GM12878 (cell line): ENCODE measurements at regions not wholly inside any gene's neighbourhood (a gene's known extent, or its start where the extent isn't known, plus 50 kb on each side); places are given as distances from the start of the nearest gene placed in this dataset.

Experiments used
- ATAC-seq: fragments of 200-7000 bp; cut with Tn5 transposase; 3 replicates; pipeline ENCODE4 v1.9.1; 2020; ENCODE audit warnings: mild to moderate bottlenecking, moderate library complexity
- BruUV-seq: library from RNA; stranded (reverse); fragments of 400-500 nt; replicated peaks from 2 replicates; lab custom pipeline; 2021; lab: Mats Ljungman, UMichigan
- CTCF ChIA-PET: fragments of 300-600 bp; sonication (Branson Sonifier 250); formaldehyde crosslinking; extraction: SDS; loops from one replicate; lab custom pipeline; 2021; ENCODE audit warnings: inconsistent platforms; lab: Yijun Ruan, JAX
- POLR2A ChIA-PET: fragments of 350-600 bp; formaldehyde crosslinking; extraction: SDS; loops from one replicate; lab custom pipeline; 2021; ENCODE audit warnings: inconsistent platforms; lab: Charles Lee
- RAD21 ChIA-PET: fragments of 300-600 bp; sonication (Branson Sonifier 250); formaldehyde crosslinking; loops from one replicate; lab custom pipeline; 2023; ENCODE audit warnings: antibody characterized with exemption; ENCODE audit not compliant: unreplicated experiment; lab: Charles Lee
- SMC1A ChIA-PET: fragments of 300-600 bp; sonication (Branson Sonifier 250); formaldehyde crosslinking; loops from one replicate; lab custom pipeline; 2023; ENCODE audit not compliant: unreplicated experiment, uncharacterized antibody; lab: Charles Lee
- DNase-seq: peaks from one replicate; pipeline ENCODE4 v3.0.0-alpha.2; 2011; ENCODE audit warnings: low read depth, low spot score
- FAIRE-seq: peaks from 3 replicates; lab custom pipeline; 2011; peaks lifted over from hg19 to GRCh38; lab: Jason Lieb, UNC
- H2AFZ ChIP-seq: 2 replicates; pipeline ENCODE4 v1.6.0; 2011; ENCODE audit warnings: low read depth, low read length, control low read depth; ENCODE audit not compliant: control insufficient read depth
- H3K27ac ChIP-seq: 2 replicates; pipeline ENCODE4 v1.5.1; 2011; ENCODE audit warnings: control low read depth; ENCODE audit not compliant: control insufficient read depth, insufficient read depth
- H3K27me3 ChIP-seq, 2 experiments: replicated peaks in 1 of 2; 2 replicates each; pipeline versions ENCODE4 v1.6.0 to v1.6.1; 2011; ENCODE audit warnings: low read length in 1 of 2; ENCODE audit not compliant: control insufficient read depth in 2 of 2, insufficient read depth in 2 of 2
- H3K36me3 ChIP-seq, 2 experiments: 2 replicates each; pipeline ENCODE4 v1.5.1; 2011; ENCODE audit warnings: low read length in 1 of 2; ENCODE audit not compliant: control insufficient read depth in 2 of 2, insufficient read depth in 2 of 2
- H3K4me1 ChIP-seq: 2 replicates; pipeline ENCODE4 v1.6.1; 2011; ENCODE audit warnings: mild to moderate bottlenecking, low read length, moderate library complexity, mixed read lengths; ENCODE audit not compliant: control insufficient read depth, insufficient read depth
- H3K4me2 ChIP-seq: 2 replicates; pipeline ENCODE4 v1.6.0; 2011; ENCODE audit warnings: control low read depth; ENCODE audit not compliant: control insufficient read depth, insufficient read depth
- H3K4me3 ChIP-seq: fragments of 200-600 bp; sonication (generic); 2 replicates; pipeline ENCODE4 v1.5.1; 2016
- H3K79me2 ChIP-seq: 2 replicates; pipeline ENCODE4 v1.6.0; 2011; ENCODE audit warnings: low read length; ENCODE audit not compliant: control insufficient read depth, insufficient read depth
- H3K9ac ChIP-seq: 2 replicates; pipeline ENCODE4 v1.8.0; 2011; ENCODE audit warnings: low read length, control low read depth, mixed read lengths; ENCODE audit not compliant: control insufficient read depth, insufficient read depth
- H3K9me3 ChIP-seq: replicated peaks from 3 replicates; pipeline ENCODE4 v1.5.1; 2011; ENCODE audit warnings: mild to moderate bottlenecking, low read length; ENCODE audit not compliant: control insufficient read depth, insufficient read depth
- H4K20me1 ChIP-seq: 2 replicates; pipeline ENCODE4 v1.6.0; 2011; ENCODE audit not compliant: control insufficient read depth, insufficient read depth
- CHD4 ChIP-seq: fragments of 200-600 bp; sonication (generic); IDR thresholded peaks from 2 replicates; pipeline ENCODE4 v1.6.1; 2016; ENCODE audit warnings: mild to moderate bottlenecking
- FOXK2 ChIP-seq: fragments of 450-650 bp; IDR thresholded peaks from 2 replicates; pipeline ENCODE4 v1.6.1; 2017; ENCODE audit warnings: mild to moderate bottlenecking, moderate library complexity
- KAT2A ChIP-seq: conservative IDR thresholded peaks from 2 replicates; pipeline ENCODE4 v1.6.1; 2011; ENCODE audit warnings: low read depth, low read length; ENCODE audit not compliant: control insufficient read depth
- NFXL1 ChIP-seq: fragments of 450-650 bp; IDR thresholded peaks from 2 replicates; pipeline ENCODE4 v1.6.1; 2017; ENCODE audit warnings: antibody characterized with exemption, mild to moderate bottlenecking, borderline replicate concordance
- RAD51 ChIP-seq: fragments of 450-650 bp; IDR thresholded peaks from 2 replicates; pipeline ENCODE4 v1.6.1; 2016; ENCODE audit warnings: moderate library complexity, mild to moderate bottlenecking, inconsistent platforms
- RB1 ChIP-seq: fragments of 450-650 bp; formaldehyde crosslinking; IDR thresholded peaks from 2 replicates; pipeline ENCODE4 v1.6.1; 2017; ENCODE audit warnings: mild to moderate bottlenecking, borderline replicate concordance
- REST ChIP-seq: IDR thresholded peaks from 2 replicates; pipeline ENCODE4 v1.6.1; 2012; ENCODE audit warnings: mild to moderate bottlenecking, low read depth, low read length
- SMAD5 ChIP-seq: IDR thresholded peaks from 2 replicates; pipeline ENCODE4 v1.6.1; 2016; ENCODE audit warnings: antibody characterized with exemption, low read depth
- STAT1 ChIP-seq: fragments of 450-650 bp; conservative IDR thresholded peaks from 2 replicates; pipeline ENCODE4 v1.6.1; 2014; ENCODE audit warnings: antibody characterized with exemption, mild to moderate bottlenecking
- TAF1 ChIP-seq: IDR thresholded peaks from 2 replicates; pipeline ENCODE4 v1.6.1; 2011; ENCODE audit warnings: mild to moderate bottlenecking, low read depth, low read length, borderline replicate concordance
- WRNIP1 ChIP-seq: IDR thresholded peaks from 2 replicates; pipeline ENCODE4 v1.6.1; 2011; ENCODE audit warnings: low read depth, low read length, improper control_type of control experiment, borderline replicate concordance
- ZNF622 ChIP-seq: fragments of 450-650 bp; IDR thresholded peaks from 2 replicates; pipeline ENCODE4 v1.6.1; 2017; ENCODE audit warnings: mild to moderate bottlenecking, inconsistent platforms
- WGBS: methylation state at CpG from one replicate; pipeline ENCODE4 v1.1.6; 2016; ENCODE audit warnings: low lambda C conversion rate; ENCODE audit not compliant: insufficient replicate concordance, insufficient coverage; ENCODE audit errors: missing lambda C conversion rate; 5-methylcytosine and 5-hydroxymethylcytosine counted together
- in situ Hi-C: fragments of 300-500 bp; cut with MboI; formaldehyde crosslinking; loops from 9 replicates; pipeline ENCODE4 v1.14.3; 2018; ENCODE audit warnings: mixed read lengths
- intact Hi-C: fragments of 100-400 bp; cut with micrococcal nuclease; formaldehyde crosslinking; loops from one replicate; pipeline ENCODE4 v1.14.2; 2022; ENCODE audit not compliant: unreplicated experiment
- TF ChIP-seq, protein P1 (sequence below): fragments of 450-650 bp; IDR thresholded peaks from 2 replicates; pipeline ENCODE4 v1.6.1; 2018; ENCODE audit warnings: borderline replicate concordance, mild to moderate bottlenecking; ENCODE audit not compliant: partially characterized antibody

DNA sequence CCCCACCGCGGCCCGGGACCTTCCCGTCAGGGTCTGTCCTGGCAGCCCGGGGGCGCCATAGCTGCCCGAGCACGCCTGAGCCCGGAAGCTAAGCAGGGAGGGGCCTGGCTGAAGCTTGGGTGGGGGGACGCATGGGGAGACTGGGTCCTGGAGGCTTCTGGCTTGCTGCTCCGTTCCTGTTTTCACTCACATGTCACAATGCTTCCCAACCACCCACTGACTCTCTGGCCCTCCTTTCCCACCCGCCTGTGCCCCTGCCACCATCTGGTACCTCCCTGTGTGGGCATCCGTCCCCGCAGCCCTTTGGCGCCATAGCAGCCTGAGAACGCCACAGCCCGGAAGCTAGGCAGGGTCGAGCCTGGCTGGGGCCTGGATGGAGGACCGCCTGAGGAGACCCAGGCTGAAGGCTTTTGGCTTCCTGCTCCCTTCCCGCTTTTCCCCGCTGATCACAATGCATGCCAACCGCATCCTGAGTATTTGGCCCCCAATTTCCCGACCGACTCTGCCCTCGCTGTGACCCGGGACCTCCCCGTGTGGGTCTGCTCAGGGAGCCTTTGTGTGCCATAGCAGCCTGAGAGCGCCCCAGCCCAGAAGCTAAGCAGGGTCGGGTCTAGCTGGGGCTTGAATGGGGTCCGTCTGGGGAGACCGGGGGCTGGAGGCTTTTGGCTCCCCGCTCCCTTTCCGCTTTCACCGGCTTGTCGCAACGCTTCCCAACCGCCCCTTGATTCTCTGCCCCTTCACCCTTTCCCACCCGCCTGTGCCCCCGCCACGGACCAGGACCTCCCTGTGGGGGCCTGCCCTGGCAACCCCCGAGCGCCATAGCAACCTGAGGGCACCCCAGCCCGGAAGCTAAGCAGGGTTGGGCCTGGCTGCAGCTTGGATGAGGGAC is 2290.1 kb downstream of the TP53TG3F start (continued):
- no peak for TF ChIP-seq STAT1

DNA sequence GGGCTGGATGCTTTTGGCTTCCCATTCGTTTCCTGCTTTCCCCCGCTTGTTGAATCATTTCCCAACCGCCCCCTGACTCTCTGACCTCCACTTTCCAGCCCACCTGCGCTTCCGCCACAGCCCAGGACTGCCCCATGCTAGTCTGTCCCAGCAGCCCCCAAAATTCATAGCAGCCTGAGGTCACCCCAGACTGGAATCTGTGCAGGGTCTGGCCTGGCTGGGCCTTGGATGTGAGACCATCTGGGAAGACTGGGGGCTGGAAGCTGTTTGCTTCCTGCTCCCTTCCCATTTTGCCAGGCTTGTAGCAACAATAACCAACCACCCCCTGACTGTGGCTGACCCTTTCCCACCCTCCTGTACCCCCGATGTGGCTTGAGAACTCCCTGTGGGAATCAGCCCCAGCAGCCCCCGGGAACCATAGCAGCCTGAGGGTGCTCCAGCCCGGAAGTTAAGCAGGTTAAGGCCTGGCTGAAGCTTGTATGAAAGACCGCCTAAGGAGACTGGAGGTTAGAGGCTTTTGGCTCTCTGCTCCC is 2290.8 kb downstream of the TP53TG3F start:
- 63% methylated on average over 9 of the region's 9 CpGs for WGBS
- in situ Hi-C loops (loop anchor here (10.0 kb wide), 1 partner anchor 65 kb away; no protein-coding TSS in a partner anchor), intact Hi-C loops (no loop called here)
- H3K27ac ChIP-seq: no peak overlapping the region
- DNase-seq (no peak), ATAC-seq (no peak), FAIRE-seq (no peak)
- H4K20me1 ChIP-seq: no peaks in the 10 kb centered on the region
- BruUV-seq: no TSS peak
- CTCF ChIA-PET: no interaction called here
- no peaks in the 10 kb centered on the region for H3K4me1 ChIP-seq
- no peak overlapping the region for H3K4me3 ChIP-seq
- no peak overlapping the region for H3K9ac ChIP-seq
- no peaks in the 10 kb centered on the region for H3K27me3 ChIP-seq
- RAD21 ChIA-PET: no interaction called here
- H2AFZ ChIP-seq: no peak overlapping the region
- SMC1A ChIA-PET: no interaction called here
- no peak overlapping the region for H3K4me2 ChIP-seq
- POLR2A ChIA-PET: no interaction called here
- H3K36me3 ChIP-seq: no peaks in the 10 kb centered on the region
- H3K9me3 ChIP-seq: no peaks in the 10 kb centered on the region; the same call in 2 of the 3 replicates
- no peaks in the 10 kb centered on the region for H3K79me2 ChIP-seq
- TF ChIP-seq TAF1 (no peak), SMAD5 (no peak), FOXK2 (no peak), RAD51 (no peak), CHD4 (no peak), WRNIP1 (no peak), RB1 (no peak), ZNF622 (no peak), NFXL1 (no peak), REST (no peak), KAT2A (no peak)
- TF ChIP-seq, protein P1, sequence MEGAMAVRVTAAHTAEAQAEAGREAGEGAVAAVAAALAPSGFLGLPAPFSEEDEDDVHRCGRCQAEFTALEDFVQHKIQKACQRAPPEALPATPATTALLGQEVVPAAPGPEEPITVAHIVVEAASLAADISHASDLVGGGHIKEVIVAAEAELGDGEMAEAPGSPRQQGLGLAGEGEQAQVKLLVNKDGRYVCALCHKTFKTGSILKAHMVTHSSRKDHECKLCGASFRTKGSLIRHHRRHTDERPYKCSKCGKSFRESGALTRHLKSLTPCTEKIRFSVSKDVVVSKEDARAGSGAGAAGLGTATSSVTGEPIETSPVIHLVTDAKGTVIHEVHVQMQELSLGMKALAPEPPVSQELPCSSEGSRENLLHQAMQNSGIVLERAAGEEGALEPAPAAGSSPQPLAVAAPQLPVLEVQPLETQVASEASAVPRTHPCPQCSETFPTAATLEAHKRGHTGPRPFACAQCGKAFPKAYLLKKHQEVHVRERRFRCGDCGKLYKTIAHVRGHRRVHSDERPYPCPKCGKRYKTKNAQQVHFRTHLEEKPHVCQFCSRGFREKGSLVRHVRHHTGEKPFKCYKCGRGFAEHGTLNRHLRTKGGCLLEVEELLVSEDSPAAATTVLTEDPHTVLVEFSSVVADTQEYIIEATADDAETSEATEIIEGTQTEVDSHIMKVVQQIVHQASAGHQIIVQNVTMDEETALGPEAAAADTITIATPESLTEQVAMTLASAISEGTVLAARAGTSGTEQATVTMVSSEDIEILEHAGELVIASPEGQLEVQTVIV: no peak
